Suprapubic skin (tissue), 4 donors: ENCODE measurements at regions not wholly inside any gene's neighbourhood (a gene's known extent, or its start where the extent isn't known, plus 50 kb on each side); places are given as distances from the start of the nearest gene placed in this dataset.

ENCODE experiments used
- DNase-seq, 2 donors: peaks; one replicate each; pipeline ENCODE4 v3.0.0-alpha.2; 2019; ENCODE audit warnings: low spot score in 2 of 2
- H3K27ac ChIP-seq: fragments of 200-600 bp; sonication (generic); one replicate; pipeline ENCODE4 v1.5.1; 2019
- H3K27me3 ChIP-seq: fragments of 200-600 bp; sonication (generic); one replicate; pipeline ENCODE4 v1.5.1; 2019
- H3K36me3 ChIP-seq: fragments of 200-600 bp; sonication (generic); one replicate; pipeline ENCODE4 v1.5.1; 2019
- H3K4me1 ChIP-seq: fragments of 200-600 bp; sonication (generic); one replicate; pipeline ENCODE4 v1.5.1; 2019
- H3K4me3 ChIP-seq: fragments of 200-600 bp; sonication (generic); one replicate; pipeline ENCODE4 v1.5.1; 2019; ENCODE audit warnings: mild to moderate bottlenecking
- H3K9me3 ChIP-seq: fragments of 200-600 bp; sonication (generic); one replicate; pipeline ENCODE4 v1.5.1; 2019
- CTCF ChIP-seq, 2 donors: fragments of 200-600 bp in 1 of 2; fragments of 450-650 bp in 1 of 2; sonication (generic) in 1 of 2; IDR thresholded peaks; one replicate each; pipeline ENCODE4 v1.5.1; 2016 to 2019; ENCODE audit warnings: antibody characterized with exemption in 2 of 2, mild to moderate bottlenecking in 1 of 2, moderate library complexity in 1 of 2
- EP300 ChIP-seq: sonication (generic); formaldehyde crosslinking; IDR thresholded peaks from one replicate; pipeline ENCODE4 v1.6.1; 2017; ENCODE audit warnings: antibody characterized with exemption
- POLR2A ChIP-seq, 2 donors: fragments of 450-650 bp; IDR thresholded peaks; one replicate each; pipeline ENCODE4 v1.6.1; 2017; ENCODE audit warnings: antibody characterized with exemption in 2 of 2, mild to moderate bottlenecking in 2 of 2, moderate library complexity in 2 of 2
- POLR2AphosphoS5 ChIP-seq, 3 donors: sonication (generic); formaldehyde crosslinking; IDR thresholded peaks; one replicate each; pipeline ENCODE4 v1.6.1; 2017; ENCODE audit warnings: antibody characterized with exemption in 3 of 3
- WGBS: methylation state at CpG from one replicate; pipeline ENCODE4 v1.1.5; 2018; 5-methylcytosine and 5-hydroxymethylcytosine counted together

GRCh38 chr2:180494286-180494685 lies 486.1 kb upstream of the UBE2E3 start:
- H3K27me3 ChIP-seq: no peaks in the 10 kb centered on the region
- no peak for DNase-seq
- no peak for TF ChIP-seq EP300
- no peak for TF ChIP-seq POLR2AphosphoS5 (IDR thresholded peaks at IDR 0.05)
- no peak for TF ChIP-seq POLR2A (IDR thresholded peaks at IDR 0.05)
- no peak for TF ChIP-seq CTCF (IDR thresholded peaks at IDR 0.05)
- H3K4me3 ChIP-seq: no peak overlapping the region
- no peaks in the 10 kb centered on the region for H3K36me3 ChIP-seq
- H3K9me3 ChIP-seq: no peaks in the 10 kb centered on the region
- H3K4me1 ChIP-seq: no peaks in the 10 kb centered on the region
- WGBS: 83% methylated on average over 2 of the region's 2 CpGs
- H3K27ac ChIP-seq: no peak overlapping the region

GRCh38 chr2:180482696-180483095 lies 475.6 kb upstream of the CWC22 start:
- Histone ChIP-seq H3K27ac (no peak overlapping the region), H3K36me3 (no peaks in the 10 kb centered on the region), H3K4me1 (no peaks in the 10 kb centered on the region), H3K9me3 (no peaks in the 10 kb centered on the region), H3K4me3 (no peak overlapping the region), H3K27me3 (no peaks in the 10 kb centered on the region)
- TF ChIP-seq EP300: no peak
- 94% methylated on average over 4 of the region's 4 CpGs for WGBS
- DNase-seq: no peak

DNA sequence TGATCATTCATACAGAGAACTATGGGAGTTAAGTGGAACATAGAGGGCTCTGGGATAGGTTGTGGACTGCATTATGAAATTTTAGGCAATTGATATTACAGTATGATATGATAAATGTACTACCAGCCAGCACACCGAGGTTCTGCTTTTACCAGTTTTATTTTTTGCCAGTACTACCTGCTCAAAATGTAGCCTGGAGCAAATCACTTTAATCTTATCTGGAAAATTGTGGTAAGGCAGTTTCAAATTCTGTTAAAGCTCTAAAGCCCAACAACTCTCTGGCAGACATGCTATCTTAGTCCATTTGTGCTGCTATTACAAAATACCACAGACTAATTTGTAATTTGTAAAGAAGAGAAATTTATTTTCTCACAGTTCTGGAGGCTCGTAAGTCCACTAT lies 474.9 kb upstream of the CWC22 start:
- H3K4me3 ChIP-seq: no peak overlapping the region
- no peaks in the 10 kb centered on the region for H3K36me3 ChIP-seq
- H3K4me1 ChIP-seq: no peaks in the 10 kb centered on the region
- H3K27ac ChIP-seq: no peak overlapping the region
- H3K9me3 ChIP-seq: no peaks in the 10 kb centered on the region
- TF ChIP-seq CTCF (IDR thresholded peaks at IDR 0.05): no peak
- TF ChIP-seq POLR2A (IDR thresholded peaks at IDR 0.05): no peak
- no peak for TF ChIP-seq EP300
- TF ChIP-seq POLR2AphosphoS5 (IDR thresholded peaks at IDR 0.05): no peak
- DNase-seq: no peak
- WGBS: 58% methylated on average over 2 of the region's 2 CpGs
- no peaks in the 10 kb centered on the region for H3K27me3 ChIP-seq

DNA sequence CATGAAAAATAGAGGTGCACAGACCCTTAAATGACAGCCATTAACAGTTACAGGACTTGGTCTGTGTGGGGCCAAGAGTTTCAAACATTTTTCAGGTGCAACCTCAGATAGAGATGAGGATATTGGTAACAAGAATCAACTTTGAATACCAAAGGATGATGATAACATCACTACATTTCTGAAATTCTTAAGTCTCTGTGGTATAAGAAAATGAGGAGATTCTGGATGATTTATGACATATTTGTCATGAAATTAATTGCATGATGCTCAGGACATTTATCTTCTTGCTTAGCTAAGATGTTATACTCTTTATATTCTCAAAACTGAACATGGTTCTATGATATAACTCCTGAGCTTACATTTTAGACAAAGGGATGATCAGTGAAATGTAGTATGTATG lies 471.8 kb upstream of the CWC22 start:
- H3K27ac ChIP-seq: no peak overlapping the region
- no peaks in the 10 kb centered on the region for H3K36me3 ChIP-seq
- H3K9me3 ChIP-seq: no peaks in the 10 kb centered on the region
- no peak overlapping the region for H3K4me3 ChIP-seq
- H3K27me3 ChIP-seq: no peaks in the 10 kb centered on the region
- DNase-seq: no peak
- TF ChIP-seq EP300 (no peak), POLR2A (IDR thresholded peaks at IDR 0.05) (no peak), POLR2AphosphoS5 (IDR thresholded peaks at IDR 0.05) (no peak)
- no peaks in the 10 kb centered on the region for H3K4me1 ChIP-seq

DNA sequence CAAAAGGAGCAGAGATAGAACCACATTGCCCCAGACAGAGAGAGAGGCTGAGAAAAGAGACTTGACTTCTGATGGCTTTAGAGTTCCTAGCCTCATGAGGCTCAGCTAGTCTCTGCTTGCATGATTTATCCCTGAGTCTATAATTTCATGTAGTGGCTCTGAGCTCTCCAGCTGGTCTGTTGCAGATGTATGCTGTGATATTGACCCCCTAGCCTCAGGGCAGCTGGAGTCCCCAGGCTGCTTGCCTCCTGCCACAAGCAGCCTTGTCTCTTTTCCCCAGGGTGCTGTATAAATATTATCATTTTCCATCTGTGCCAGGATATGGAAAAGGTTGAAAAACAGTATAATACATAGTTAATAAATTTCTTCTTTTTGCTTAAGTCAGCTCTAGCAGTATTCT lies 467.6 kb upstream of the CWC22 start:
- Histone ChIP-seq H3K9me3 (no peaks in the 10 kb centered on the region), H3K36me3 (no peaks in the 10 kb centered on the region), H3K27ac (no peak overlapping the region), H3K27me3 (no peaks in the 10 kb centered on the region), H3K4me1 (no peaks in the 10 kb centered on the region), H3K4me3 (no peak overlapping the region)
- no peak for TF ChIP-seq CTCF (IDR thresholded peaks at IDR 0.05)
- no peak for TF ChIP-seq EP300
- no peak for TF ChIP-seq POLR2AphosphoS5 (IDR thresholded peaks at IDR 0.05)
- no peak for TF ChIP-seq POLR2A (IDR thresholded peaks at IDR 0.05)
- DNase-seq: no peak

GRCh38 chr2:180473456-180473855 lies 466.4 kb upstream of the CWC22 start:
- Histone ChIP-seq H3K9me3 (no peaks in the 10 kb centered on the region), H3K4me3 (no peak overlapping the region), H3K36me3 (no peaks in the 10 kb centered on the region), H3K4me1 (no peaks in the 10 kb centered on the region), H3K27ac (no peak overlapping the region), H3K27me3 (no peaks in the 10 kb centered on the region)
- no peak for DNase-seq
- TF ChIP-seq CTCF (IDR thresholded peaks at IDR 0.05) (no peak), POLR2AphosphoS5 (IDR thresholded peaks at IDR 0.05) (no peak), EP300 (no peak), POLR2A (IDR thresholded peaks at IDR 0.05) (no peak)
- WGBS: 35% methylated on average over 1 of the region's 1 CpG
